ENCODE measurements at regions not wholly inside any gene's neighbourhood (a gene's known extent, or its start where the extent isn't known, plus 50 kb on each side); places are given as distances from the start of the nearest gene placed in this dataset.
"Not testable (repeated sequence)": the region's sequence is repeated elsewhere in the genome, so short reads cannot be mapped to it uniquely, and the experiment has no call there.

DNA sequence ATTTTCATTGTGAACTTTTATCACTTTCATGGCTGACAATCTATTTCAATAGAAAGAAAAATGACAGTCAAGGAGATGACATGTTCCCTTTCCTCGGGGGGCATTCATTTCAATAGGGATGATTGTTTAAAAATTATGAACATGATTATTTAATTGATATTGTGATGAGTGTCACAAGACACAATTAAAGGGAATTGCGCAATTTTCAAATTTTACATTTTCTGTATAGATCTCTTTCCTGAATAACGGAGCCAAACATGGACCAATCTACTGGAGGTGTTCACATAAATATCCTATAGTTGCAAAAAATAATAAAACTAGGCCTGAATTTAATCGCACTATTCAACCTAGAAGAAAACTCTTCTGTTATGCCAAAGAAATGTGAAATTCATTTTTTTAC lies 1274.6 kb downstream of the SLITRK5 start:
- H3K4me3 ChIP-seq (ENCODE audit: low read depth, low read length) = no peak overlapping the region

DNA sequence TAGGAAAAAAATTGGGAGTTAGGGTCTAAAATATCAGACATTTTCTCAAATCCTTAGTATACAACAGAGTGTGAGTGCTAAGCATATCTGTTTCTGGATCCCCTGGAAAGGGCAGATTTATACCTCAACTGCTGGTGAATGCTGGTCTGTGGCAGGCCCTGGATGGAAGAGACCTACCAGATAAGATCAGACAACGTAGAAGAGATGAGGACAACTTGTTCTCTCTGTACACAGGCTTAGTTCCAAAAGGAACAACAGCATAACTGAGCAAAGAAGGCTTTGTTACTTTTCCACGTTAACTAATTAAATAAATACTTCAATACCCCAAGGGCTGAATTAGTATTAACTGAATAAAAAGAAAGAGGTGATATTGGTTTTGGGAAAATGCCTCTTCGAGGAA lies 1277.3 kb downstream of the SLITRK5 start:
- no peak overlapping the region for H3K4me3 ChIP-seq (ENCODE audit: low read depth, low read length)

DNA sequence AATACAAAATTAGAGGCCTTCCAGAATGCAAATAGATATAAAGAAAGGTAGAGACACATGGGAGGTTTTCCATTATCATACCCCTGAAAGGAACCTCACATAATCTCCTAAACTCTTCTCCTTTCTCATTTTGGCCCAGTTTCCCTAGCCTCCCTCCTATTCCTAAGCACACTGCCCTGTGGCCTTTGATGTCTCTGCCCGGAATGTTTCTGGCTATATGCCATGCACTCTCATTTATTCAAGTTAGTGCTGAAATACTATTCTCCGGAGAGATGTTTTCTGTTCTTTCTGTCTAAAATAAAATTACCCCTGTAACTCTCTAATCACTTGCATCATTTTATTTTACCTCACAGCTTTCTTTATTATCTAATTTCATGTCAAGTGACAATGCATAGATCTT lies 1287.7 kb downstream of the SLITRK5 start:
- no peak overlapping the region for H3K4me3 ChIP-seq (ENCODE audit: low read depth, low read length)

DNA sequence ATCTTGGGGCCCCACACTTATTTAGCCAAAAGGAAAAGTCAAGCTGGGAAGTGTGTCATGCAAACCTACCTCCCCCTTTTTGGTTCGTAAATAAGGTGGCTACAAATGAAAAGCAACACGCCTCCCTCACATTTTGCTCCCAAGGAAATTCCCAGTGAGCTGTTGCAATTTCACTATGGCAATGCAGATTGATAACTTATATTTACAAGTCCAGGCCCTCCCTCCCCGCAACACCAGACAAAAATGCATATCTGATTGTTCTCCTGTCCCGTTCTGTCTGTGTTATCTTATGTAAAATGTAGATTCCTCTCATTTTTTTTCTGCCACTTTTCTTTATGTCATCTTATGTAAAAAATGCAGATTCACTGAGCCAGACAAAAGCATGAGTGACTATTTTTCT lies 1305.3 kb downstream of the SLITRK5 start:
- H3K4me3 ChIP-seq (ENCODE audit: low read depth, low read length) = no peak overlapping the region

DNA sequence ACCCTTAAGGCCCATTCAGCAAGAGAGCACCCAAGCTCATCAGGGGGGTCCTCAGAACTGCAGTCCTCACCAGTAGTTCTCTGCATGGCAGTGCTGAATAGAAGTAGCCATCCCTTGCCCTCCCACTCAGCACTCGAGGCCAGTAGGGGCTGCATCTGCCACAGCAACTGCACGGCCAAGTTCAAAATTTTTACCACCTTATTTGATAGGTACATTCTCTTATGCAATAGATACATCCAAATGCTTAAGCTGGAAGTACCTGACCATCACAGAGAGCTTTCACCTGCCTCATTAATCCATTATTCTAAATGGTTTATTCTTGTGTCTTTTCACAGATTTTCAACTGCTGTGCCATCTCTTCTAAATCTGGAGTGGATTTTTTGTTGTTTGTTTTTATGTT lies 1307.4 kb downstream of the SLITRK5 start:
- no peak overlapping the region for H3K4me3 ChIP-seq (ENCODE audit: low read depth, low read length)

DNA sequence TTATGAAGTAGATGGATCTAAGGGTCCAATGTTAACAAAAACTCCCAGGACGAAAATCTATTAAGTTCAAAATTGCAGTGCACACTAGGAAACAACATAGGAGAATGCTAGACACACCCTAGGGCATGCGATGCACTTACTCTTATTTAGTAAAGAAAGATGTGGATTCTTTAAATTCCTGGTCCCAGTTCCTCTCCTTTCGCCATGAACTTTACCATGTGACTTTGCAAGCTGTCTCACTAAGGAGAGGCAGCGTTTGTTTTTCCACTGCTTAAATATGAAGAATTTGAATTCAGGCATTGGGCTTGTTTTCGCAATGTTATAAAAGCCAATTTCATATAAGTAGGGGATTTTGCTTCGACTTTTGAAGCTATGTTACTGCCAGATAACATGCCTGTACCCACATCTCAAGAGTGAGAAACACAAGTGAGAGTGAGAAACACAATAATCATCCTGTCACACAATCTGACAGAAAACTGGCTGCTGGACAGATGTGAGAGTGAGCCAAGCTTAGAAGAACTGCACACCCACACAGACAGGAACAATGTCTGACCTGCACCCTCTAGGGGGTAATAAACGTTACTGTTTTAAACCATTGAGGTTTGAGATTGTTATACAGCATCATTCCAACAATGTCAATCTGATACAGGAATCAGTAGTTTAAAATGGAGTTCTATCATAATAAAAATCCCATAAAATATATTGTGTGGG lies 1308.4 kb downstream of the SLITRK5 start:
- no peak overlapping the region for H3K4me3 ChIP-seq (ENCODE audit: low read depth, low read length)

DNA sequence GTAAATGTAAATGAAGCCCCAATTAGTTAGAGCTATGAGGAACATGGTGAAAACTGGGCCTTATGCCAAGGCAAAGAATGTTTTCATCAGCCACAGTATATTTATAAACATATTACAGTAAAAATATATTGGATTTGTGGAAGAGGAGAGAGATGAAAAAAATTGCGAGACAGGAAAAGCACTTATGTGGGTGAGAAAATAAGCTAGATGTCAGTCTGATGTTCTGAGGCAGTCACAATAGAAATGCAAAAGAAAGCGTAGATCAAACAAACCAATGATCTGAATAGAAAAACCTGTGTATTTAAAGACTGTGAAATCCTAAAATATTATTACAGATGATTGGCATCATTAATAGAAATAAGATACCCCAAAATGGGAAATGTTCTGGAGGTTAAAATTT lies 1332.5 kb downstream of the SLITRK5 start:
- H3K4me3 ChIP-seq (ENCODE audit: low read depth, low read length) = no peak overlapping the region

DNA sequence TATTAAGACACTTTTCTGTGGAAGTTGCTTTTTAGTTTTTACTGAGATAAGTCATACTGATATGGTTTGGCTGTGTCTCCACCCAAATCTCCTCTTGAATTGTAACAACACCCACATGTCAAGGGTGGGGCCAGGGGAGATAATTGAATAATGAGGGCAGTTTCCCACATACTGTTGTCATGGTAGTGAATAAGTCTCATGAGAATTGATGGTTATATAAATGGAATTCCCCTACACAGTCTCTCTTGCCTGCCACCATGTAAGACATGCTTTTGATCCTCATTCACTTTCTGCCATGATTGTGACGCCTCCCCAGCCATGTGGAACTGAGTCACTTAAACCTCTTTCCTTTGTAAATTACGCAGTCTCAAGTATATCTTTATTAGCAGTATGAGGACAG lies 1340.4 kb downstream of the SLITRK5 start:
- no peak overlapping the region for H3K4me3 ChIP-seq (ENCODE audit: low read depth, low read length)

DNA sequence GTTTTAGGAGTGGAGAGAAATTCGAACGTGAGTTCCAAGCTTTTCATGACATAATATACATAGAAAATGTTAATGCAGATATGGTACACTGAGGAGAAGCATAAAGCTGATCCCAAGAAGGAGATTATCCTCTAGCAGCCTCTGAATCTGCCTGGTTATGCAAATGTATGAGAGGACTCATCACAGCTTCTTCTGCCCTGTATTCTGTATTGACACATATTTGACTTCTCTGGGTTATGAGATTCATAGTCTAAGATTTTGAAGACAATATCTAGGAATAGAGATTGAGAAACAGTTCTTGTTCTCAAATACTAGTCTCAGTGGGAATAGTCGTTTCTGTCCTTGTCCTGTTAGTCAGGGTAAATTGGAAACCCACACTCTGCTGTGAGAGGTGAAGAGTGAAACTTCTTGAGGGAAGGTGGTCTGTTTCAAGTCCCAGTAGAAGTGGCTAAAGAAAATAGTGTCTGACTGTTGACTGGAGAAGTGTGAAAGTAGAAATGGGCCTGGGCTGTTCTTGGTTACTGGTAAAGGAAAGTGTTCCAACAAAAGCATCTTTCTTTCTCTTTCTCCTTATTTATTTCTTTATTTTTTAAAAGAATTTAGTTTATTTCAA lies 1356.6 kb downstream of the SLITRK5 start:
- H3K4me3 ChIP-seq (ENCODE audit: low read depth, low read length) = no peak overlapping the region

DNA sequence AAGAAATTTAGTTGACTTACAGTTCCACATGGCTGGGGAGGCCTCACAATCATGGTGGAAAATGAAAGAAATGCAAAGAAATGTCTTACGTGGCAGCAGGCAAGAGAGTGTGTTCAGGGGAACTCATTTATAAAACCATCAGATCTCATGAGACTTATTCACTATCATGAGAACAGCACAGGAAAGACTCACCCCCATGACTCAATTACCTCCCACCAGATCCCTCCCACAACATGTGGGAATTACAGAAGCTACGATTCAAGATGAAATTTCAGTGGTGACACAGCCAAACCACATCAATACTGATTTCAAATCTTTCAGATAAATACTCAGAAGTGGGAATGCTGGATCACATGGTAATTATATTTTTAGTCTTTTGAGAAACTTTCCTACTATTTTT lies 1357.9 kb downstream of the SLITRK5 start:
- no peak overlapping the region for H3K4me3 ChIP-seq (ENCODE audit: low read depth, low read length)

DNA sequence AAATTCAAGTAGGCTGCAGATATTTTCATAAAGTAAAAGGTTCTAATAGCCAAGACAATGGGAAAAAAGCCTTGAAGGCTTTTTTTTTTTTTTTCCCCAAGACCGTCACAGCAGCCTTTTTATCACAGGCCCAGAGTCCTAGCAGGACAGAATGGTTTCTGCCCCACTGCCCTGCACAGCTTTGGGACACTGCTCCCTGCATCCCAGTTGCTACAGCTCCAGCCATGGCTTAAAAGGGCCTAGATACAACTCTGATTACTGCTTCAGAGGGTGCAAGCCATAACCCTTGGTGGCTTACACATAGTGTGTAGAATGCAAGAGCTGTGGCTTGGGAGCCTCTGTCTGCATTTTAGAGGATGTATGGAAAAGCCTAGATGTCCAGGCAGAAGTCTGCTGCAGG lies 1362.8 kb downstream of the SLITRK5 start:
- no peak overlapping the region for H3K4me3 ChIP-seq (ENCODE audit: low read depth, low read length)

DNA sequence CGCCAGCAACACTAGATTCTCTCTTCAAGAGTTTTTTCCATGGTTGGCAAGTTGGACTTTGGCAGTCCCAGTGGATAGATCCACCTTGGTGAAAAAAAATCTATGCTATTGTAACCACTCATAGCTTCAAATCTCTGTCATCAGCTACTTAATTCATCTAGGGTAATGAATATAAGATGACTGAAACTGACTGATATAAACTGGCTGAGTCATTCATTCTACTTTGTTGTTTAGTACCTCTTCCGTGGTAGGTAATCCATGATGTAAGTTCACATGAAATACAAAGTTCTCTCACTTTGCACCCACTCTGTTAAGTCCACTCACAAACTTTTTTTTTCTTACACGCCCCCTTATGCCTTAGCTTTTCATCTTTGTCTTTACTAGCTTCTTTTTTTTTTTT lies 1381.5 kb downstream of the SLITRK5 start:
- H3K4me3 ChIP-seq (ENCODE audit: low read depth, low read length) = no peak overlapping the region

DNA sequence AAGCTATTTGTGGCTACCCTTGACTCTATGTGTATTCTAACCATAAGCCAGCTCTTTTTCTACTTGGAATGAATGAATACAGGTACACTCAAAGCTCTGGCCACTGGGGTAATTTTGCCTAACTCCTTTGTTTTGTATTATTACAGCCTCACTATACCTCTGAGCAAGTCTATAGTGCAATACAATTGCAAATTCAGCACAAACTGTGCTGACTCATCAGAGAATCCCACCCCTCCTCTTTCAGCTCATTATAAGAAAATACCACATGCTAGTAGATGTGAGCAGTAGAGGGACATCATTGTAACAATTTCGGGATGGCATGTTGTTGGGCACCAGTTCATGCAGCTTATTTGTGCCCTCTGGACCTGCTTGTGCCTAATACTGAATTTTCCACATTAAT lies 1382.2 kb downstream of the SLITRK5 start:
- no peak overlapping the region for H3K4me3 ChIP-seq (ENCODE audit: low read depth, low read length)

DNA sequence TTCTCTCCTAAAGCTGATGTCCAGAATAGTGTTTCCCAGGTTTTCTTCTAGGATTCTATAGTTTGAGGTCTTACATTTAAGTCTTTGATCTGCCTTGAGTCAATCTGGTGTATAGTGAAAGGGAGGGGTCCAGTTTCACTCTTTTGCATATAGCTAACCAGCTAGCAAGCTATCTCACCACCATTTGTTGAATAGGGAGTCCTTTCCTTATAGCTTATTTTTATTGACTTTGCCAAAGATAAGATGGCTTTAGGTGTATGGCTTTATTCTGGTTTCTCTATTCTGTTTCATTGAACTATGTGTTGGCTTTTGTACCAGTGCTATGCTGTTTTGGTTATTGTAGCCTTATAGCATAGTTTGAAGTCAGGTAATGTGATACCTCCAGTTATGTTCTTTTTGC lies 1386.1 kb downstream of the SLITRK5 start:
- no peak overlapping the region for H3K4me3 ChIP-seq (ENCODE audit: low read depth, low read length)

DNA sequence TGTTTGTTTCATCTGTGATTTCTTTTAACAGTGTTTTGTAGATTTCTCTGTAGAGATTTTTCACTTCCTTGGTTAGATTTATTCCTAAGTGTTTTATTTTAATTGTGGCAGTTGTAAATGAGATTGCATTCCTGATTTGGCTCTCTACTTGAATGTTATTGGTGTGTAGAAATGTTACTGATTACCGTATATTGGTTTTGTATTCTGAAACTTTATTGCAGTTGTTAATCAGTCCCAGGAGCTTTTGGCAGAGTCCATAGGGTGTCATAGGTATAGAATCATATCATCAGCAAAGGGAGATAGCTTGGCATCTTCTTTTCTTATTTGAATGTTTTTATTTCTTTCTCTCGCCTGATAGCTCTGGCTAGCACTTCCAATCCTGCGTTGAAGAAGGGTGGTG lies 1386.7 kb downstream of the SLITRK5 start:
- H3K4me3 ChIP-seq (ENCODE audit: low read depth, low read length) = no peak overlapping the region

DNA sequence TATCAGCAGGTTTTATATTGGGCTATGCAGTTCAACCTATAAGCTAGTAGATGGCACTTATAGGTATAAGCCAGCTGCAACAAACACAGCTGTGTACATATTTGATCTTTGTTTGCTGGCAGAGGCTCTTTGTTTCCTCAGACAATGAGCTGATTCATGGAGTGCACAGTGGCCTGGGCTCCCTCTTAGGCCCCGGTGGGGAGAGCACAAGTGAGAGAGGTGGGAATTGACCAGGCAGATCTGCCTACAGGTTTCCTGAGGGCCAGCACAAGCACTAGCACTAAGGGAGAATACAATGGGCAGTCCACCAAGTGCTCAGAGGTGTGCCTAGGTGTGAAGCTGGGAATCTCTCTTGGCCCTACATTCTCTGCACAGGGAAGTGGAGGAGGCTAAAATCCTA lies 1390.7 kb downstream of the SLITRK5 start:
- no peak overlapping the region for H3K4me3 ChIP-seq (ENCODE audit: low read depth, low read length)

DNA sequence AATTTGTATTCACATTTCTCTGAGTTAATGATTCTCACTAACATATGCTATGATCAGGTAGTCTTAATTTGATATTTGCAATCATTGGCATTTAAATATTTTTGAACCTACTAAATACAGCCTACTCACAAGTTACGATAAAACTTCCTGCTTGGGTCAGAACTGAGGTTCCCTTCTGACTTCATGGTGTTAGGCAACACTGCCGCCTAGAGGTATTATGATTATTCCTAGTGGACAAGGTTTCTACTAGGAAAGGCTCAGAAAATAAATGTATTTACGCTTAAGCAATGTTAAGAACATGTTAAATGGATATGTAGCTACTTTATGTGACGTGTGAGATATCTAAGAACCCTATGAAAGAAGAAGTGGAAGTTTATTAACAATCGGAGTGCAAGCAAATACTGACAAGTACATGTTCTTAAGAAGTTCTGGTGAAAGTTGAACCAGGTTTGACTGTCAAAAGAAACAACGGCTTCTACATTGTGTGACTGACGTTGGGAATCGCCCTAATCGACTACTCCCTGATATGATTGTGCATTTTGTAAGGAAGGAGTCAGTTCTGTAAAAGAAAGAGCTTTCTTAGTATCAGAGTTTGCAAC lies 1395.8 kb downstream of the SLITRK5 start:
- no peak overlapping the region for H3K4me3 ChIP-seq (ENCODE audit: low read depth, low read length)

DNA sequence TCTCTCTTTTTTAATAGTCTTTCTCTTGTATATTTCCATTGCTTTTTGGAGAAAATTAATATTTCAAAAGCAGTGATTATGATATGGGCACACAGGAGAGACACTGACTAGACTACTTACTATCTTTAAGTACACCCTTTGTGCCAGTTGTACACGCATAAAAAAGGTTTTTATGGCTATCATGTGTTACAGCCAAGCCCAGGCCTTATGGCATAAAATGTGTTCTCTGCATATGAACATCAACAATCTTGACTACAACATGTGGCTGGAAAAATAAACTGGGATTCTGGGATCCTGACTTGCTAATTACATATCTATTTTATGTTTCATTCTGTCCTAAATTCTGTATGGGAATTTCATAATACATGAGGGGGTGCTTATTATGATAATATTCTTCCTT lies 1401.8 kb downstream of the SLITRK5 start:
- no peak overlapping the region for H3K4me3 ChIP-seq (ENCODE audit: low read depth, low read length)

DNA sequence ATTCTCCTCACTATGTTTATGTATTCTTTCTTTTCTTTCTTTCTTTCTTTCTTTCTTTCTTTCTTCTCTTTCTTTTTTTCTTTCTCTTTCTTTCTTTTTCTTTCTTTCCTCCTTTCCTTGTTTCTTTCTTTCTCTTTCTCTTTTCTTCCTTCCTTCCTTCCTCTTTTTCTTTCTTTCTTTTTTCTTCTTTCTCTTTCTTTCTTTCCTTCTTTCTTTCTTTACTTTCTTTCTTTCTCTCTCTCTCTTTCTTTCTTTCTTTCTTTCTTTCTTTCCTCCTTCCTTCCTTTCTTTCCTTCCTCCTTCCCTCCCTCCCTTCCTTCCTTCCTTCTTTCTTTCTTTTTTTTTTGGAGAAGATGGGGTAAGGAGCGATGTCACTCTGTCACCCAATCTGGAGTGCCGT lies 1405.5 kb downstream of the SLITRK5 start:
- no peak overlapping the region for H3K4me3 ChIP-seq (ENCODE audit: low read depth, low read length)

DNA sequence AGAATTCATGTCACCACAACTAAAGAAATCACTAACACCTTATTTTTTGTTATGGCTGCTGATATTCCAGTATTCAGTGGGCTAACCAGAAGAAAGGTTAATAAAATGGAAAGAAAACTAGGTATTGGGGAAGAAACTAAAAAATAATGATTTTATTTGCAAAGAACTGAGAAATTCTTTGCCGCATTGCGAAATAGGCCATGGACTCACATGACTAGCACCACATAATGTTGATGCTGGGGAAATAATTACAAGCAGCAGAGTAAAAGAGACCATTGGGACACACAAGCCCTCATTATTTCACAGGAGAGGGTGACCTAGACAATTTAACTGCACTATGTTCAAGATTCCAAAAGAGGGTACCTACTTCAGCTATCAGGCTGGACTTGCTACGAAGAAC lies 1411.5 kb downstream of the SLITRK5 start:
- H3K4me3 ChIP-seq (ENCODE audit: low read depth, low read length) = no peak overlapping the region

DNA sequence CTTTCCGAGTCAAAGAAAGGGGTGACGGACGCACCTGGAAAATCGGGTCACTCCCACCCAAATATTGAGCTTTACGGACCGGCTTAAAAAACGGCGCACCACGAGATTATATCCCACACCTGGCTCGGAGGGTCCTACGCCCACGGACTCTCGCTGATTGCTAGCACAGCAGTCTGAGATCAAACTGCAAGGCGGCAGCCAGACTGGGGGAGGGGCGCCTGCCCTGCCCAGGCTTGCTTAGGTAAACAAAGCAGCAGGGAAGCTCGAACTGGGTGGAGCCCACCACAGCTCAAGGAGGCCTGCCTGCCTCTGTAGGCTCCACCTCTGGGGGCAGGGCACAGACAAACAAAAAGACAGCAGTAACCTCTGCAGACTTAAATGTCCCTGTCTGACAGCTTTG lies 1416.9 kb downstream of the SLITRK5 start:
- not testable (repeated sequence) for H3K4me3 ChIP-seq (ENCODE audit: low read depth, low read length)

DNA sequence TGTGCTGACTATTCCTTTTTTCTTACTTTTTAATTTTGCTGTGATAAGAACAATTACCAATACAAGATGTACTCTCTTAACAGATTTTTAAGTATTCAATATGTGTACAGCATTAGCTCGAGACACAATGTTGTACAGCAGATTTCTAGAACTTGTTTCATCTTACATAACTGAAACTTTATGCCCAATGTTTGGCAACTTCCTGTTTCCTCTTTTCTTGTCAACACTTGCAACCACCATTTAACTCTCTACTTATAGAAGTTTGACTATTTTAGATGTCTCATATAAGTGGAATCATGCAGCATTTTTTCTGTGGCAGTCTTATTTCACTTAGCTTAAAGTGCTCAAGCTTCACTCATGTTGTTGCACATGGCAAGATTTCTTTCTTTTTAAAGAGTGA lies 1426.8 kb downstream of the SLITRK5 start:
- no peak overlapping the region for H3K4me3 ChIP-seq (ENCODE audit: low read depth, low read length)

DNA sequence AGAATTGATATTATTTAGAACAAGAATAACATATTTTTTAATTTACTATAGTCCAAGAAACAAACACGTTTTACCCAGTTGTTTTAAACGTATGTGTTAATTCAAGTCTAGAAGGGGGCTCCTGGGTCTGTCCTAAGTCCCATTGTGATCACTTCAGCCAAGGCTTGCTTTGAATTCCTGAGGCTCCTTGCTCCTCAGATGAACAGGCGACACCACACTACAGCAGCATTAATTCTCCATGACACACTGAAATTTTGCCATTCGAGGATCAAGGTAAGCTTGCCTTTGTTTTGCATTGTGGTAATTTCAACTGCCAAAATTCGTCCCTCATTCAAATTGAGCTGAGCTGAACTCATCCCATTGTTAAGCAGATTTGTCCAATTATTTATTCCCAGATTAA lies 1442.6 kb downstream of the SLITRK5 start:
- no peak overlapping the region for H3K4me3 ChIP-seq (ENCODE audit: low read depth, low read length)

Measured in iPS-11a (cell line).